GM21619 (cell line): ENCODE measurements at regions not wholly inside any gene's neighbourhood (a gene's known extent, or its start where the extent isn't known, plus 50 kb on each side); places are given as distances from the start of the nearest gene placed in this dataset.
"Not testable (repeated sequence)": the region's sequence is repeated elsewhere in the genome, so short reads cannot be mapped to it uniquely, and the experiment has no call there.

Source experiments
- ATAC-seq: cut with Tn5 transposase; IDR thresholded peaks from one replicate; pipeline ENCODE4 v1.9.1; 2021; ENCODE audit not compliant: unreplicated experiment

DNA sequence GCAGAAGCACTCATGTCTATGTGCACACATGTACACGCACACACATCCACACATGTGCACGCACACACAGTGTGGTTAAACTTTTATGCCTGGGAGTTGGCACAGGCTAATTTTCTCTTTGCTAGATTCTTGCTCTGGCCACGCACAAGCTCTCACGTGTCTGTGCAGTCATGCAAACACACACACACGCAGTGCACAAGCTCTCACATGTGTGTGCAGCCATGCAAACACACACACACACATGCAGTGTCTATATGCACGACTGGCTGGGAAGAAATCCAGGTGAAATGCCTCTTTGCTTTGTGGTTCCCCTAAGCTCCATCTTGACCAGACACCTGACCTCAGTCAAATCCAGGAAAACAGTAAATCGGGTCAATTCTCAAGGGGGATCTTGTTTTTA, 138.0 kb downstream of the SHOX start:
- ATAC-seq = no peak

DNA sequence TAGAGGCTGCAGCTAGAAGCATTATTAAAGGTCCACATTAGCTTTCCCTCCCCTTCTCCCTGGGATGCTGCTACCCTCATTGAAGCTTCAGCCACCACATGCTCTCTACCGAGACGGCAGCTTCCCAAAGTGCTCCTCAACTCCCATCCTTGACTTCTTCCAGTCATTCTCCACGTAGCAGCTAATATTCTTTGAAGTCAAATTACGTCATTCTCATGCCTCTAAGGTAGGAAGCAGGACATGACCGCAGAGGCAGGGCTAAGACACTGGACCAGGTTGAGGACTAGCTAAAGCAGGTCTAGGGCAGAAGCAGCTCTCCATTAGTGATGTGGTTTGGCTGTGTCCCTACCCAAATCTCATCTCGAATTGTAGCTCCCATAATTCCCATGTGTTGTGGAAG, 128.3 kb downstream of the SHOX start:
- ATAC-seq = no peak

DNA sequence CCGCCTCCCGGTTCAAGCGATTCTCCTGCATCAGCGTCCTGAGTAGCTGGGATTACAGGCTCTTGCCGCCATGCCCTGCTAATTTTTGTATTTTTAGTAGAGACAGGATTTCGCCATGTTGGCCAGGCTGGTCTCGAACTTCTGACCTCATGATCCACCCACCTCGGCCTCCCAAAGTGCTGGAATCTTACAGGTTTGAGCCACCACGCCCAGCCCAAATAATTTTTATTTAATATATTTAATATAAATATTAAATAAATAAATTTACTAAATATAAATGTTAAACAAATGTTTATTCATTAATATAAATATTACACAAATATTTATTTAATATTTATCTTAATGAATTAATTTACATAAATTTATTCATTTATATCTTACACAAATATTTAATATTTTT, 120.2 kb downstream of the SHOX start:
- ATAC-seq = no peak

DNA sequence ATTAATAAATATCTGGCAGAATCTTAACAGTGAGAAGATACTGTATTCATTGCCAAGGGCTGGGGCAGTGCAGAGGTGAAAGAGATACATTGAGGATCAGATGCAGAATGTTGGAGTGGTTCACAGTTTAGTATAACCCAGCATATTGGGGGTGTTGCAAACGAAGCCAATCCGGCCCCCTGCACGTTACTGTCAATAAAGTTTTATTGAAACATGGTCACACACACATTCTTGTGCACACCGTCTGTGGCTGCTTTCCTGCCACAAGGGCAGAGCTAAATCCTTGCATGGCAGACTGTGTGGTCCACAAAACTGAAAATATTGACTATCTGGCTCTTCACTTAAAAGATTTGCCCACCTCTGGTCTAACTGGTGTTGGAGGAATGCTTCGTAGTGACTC, 119.7 kb downstream of the SHOX start:
- no peak for ATAC-seq

DNA sequence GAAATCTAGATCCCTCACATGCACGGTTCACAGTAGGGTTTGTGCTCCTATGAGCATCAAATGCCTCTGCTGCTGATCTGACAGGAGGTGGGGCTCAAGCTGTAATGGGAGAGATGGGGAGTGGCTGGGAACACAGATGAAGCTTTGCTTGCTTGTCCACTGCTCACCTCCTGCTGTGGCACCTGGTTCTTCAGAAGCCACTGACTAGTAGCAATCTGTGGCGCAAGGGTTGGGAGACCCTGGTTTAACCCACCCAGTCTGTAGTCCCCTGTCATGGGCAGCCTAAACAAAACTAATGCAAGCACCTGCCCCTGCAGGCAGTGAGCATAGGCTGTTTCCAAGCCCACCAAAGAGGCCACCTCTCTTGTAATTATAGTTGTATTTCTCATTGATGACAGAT, 116.6 kb downstream of the SHOX start:
- no peak for ATAC-seq

DNA sequence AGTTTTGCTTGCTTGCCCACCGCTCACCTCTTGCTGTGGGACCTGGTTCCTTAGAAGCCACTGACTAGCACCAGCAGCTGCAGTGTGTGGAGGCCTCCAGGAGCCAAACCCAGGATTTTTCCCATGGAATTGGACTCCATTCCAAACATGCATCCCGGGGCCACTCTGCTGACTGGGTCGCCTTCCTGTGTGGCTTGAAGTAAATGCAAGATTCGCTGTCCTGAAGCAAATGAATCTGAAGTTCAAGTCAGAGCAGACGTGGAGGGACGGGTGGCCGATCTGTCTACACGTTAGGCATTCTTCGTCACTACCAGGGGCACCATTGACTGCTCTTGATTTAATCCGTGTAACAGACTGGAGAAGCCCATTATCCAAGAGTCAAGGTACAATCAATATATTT, 109.0 kb downstream of the SHOX start:
- ATAC-seq = no peak

DNA sequence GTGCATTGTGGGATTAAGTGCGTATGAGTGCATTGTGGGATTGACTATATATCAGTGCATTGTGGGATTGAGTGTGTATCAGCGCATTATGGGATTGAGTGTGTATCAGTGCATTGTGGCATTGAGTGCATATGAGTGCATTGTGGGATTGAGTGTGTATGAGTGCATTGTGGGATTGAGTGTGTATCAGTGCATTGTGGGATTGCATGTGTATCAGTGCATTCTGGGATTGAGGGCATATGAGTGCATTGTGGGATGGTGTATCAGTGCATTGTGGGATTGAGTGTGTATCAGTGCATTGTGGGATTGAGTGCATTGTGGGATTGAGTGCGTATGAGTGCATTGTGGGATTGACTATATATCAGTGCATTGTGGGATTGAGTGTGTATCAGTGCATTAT, 106.4 kb downstream of the SHOX start:
- ATAC-seq = not testable (repeated sequence)

DNA sequence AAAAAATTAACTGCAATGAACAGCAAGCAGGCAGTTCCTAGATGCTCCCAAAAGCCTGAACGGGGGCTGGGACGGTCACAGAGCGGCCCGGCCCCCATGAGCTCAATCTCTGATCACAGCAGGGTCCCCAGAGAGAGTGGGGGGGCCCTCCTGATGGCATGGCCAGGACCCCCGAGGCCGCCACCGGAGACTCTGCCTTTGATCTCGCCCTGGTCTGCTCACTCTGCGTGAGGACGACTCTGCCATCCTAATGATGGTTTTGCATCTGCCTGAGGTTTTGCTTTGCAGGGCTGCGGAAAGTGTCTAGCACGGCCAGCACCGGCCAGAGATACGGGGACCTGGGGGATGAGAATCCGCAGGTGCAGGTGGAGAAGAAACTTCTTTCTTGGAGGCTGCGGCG, 103.8 kb downstream of the SHOX start:
- ATAC-seq = no peak

DNA sequence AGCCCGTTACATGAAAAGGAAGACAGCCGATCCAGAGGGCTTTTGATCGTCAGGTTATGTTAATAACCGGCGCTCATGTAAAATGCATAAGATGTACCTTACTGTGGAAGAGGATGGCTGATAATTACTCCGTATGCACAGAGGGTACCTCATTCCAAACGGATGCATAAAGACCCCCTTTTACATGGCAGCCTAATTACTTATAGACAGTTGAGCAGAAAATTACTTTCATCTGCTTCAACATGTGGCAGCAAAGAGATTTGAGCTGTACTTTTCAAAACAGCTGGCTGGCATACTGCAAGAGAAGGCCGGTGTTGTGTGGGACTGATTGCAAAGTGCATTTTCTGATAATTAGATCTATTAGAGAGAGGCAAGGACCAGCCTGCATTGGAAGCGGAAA, 103.4 kb downstream of the SHOX start:
- ATAC-seq = no peak

DNA sequence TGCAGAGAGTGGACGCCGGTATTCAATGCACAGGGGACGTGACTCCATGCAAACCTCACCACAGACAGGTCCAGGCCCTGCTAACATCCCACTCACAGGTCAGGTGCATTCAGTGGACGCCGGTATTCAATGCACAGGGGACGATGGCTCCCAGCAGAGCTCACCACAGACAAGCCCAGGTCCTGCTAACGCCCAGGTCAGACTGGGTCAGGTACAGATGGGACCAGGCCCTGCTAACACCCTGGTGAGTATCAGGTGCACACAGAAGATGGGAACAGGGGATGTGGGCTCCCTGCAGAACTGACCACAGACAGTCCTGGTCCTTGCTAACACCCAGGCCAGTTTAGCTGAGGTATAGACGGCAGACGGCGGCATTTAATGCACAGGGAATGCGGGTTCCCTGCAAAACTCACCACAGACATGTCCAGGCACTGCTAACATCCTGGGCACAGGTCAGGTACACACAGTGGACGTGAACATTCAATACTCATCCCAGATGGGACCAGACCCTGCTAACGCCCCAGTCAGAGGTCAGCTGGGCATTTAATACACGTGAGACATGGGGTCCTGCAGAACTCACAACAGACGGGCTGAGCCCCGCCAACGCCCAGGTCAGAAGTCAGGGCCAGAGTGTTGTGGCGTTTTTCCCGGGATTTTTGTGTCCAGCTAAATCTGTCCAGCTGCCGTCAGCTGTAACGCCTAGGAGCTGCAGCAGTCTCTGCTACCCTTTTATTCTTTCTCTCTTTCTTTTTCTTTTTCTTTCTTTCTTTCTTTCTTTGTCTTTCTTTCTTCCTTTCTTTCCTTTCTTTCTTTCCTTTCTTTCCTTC, 99.2 kb downstream of the SHOX start:
- ATAC-seq = no peak

DNA sequence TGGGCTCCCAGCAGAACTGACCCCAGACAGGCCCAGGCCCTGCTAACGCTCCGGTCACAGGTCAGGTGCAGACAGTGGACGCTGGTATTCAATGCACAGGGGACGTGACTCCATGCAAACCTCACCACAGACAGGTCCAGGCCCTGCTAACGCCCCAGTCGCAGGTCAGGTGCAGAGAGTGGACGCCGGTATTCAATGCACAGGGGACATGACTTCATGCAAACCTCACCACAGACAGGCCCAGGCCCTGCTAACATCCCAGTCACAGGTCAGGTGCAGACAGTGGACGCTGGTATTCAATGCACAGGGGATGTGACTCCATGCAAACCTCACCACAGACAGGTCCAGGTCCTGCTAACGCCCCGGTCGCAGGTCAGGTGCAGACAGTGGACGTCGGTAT, 98.5 kb downstream of the SHOX start:
- not testable (repeated sequence) for ATAC-seq

DNA sequence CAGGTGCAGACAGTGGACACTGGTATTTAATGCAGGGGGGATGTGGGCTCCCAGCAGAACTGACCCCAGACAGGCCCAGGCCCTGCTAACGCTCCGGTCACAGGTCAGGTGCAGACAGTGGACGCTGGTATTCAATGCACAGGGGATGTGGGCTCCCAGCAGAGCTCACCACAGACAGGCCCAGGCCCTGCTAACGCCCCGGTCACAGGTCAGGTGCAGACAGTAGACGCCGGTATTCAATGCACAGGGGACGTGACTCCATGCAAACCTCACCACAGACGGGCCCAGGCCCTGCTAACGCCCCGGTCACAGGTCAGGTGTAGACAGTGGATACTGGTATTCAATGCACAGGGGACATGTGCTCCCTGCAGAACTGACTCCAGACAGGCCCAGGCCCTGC, 98.0 kb downstream of the SHOX start:
- ATAC-seq = not testable (repeated sequence)

DNA sequence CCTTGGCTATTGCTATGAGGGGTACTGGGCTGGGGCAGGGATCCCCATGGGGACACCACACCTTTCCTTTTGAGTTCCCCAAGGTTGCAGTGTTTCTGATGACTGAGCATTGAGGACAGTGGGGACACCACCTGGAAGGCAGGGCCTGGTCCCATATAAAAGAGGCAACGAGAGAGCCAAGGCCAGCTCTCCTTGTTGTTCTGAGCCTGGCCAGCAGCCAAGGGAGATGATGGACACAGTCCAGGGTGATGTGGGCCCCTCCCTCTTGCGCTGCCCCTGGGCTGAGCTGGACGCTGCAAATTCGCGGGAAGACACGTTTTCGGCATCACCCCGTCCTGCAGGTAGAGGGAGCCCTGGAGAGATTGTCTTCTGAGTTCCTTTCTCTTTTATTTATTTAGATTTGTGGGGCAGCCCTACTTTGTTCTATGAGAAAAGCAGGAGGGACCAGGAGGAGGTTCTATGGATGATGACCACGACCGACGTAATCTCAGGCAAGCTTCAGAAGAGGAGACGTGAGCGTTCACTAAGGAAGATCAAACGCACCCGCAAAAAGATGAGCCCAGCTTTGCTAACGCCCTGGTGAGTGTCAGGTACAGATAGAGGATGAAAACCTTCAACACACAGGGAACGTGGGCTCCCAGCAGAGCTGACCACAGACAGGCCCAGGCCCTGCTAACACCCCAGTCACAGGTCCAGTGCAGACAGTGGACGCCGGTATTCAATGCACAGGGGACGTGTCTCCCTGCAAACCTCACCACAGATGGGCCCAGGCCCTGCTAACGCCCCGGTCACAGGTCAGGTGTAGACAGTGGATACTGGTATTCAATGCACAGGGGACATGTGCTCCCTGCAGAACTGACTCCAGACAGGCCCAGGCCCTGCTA, 97.4 kb downstream of the SHOX start:
- no peak for ATAC-seq

DNA sequence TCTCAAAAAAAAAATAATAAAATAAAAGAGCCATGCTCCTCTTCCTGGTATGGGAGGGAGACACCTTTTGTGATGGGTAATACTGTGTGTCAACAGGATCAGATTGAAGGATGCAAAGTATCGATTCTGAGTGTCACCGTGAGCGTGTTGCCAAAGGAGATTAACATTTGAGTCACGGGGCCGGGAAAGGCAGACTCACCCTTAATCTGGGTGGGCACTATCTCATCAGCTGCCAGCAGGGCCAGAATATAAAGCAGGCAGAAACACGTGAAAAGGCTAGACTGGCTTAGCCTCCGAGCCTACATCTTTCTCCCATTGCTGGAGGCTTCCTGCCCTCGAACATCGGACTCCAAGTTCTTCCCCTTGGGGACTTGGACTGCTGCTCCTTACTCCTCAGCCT, 95.4 kb downstream of the SHOX start:
- ATAC-seq = no peak

DNA sequence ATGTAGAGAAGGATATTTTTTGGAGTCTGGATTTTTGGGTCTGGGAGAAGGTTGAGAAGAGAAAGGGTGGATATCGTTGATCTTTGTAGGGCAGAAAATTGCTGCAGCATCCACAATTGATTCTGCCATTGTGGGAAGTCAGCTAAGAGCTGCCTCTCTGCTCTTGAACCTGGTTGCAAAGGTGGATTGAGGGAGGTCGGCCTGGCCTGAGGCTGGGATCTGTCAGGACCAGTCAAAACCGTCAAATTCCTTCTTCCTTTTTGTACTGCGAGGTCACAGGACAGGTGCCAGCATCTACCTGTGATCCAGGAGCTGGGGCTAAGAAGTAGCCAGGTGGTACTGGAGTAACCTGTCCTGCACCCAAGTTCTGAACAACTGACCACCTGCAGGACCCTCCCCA, 93.7 kb downstream of the SHOX start:
- no peak for ATAC-seq

DNA sequence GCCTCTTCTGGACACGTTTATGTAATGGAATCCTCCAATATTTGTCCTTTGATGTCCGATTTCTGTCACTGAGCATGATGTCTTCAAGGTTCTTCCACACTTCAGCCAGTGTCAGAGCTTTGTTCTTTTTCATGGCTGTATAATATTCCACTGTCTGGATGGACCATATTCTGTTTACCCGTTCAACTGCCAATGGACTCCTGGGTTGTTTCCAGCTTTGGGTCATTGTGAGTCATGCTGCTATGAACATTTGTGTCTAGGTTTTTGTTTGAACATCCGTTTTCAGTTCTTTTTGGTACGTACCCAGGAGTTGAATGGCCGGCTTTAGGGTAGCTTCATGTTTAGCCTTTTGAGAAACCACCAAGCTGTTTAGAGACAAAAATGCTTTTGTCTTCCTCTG, 93.2 kb downstream of the SHOX start:
- ATAC-seq = no peak

DNA sequence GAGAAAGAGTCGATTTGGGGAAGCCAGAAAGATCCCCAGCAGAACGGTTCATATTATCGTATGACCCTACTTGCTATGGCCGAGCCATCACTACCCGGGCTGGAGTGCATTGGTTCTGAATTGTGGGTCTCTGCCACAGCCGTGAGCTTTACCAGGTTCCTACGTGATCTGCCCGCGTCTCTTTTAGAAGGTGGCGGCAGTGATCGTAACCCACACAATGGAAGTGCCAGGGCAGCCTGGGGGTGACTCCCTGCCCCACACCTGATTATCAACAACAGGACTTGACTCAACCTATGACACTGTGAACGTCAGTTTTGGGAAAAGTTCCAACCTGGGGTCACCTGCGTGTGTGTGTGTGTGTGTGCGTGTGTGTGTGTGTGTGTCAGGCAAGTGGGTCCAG, 90.8 kb downstream of the SHOX start:
- no peak for ATAC-seq

DNA sequence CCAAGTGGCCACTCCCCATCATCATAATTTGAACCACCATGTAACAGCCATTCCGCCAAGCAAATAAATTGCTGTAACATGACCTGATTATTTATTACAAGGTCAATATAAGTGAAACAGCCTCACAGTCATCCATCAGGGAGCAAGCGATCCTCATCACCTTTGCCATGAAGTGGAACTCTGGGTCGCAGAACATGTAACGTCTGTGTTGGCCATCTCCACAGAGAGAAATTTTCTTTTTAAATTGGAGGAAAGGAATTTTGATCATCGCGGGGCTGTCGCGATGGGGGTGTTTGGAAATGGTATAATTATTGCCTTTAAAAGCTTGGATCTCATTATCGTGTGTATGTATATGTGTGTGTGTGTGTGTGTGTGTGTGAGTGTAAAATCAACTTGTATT, 90.2 kb downstream of the SHOX start:
- ATAC-seq = no peak

DNA sequence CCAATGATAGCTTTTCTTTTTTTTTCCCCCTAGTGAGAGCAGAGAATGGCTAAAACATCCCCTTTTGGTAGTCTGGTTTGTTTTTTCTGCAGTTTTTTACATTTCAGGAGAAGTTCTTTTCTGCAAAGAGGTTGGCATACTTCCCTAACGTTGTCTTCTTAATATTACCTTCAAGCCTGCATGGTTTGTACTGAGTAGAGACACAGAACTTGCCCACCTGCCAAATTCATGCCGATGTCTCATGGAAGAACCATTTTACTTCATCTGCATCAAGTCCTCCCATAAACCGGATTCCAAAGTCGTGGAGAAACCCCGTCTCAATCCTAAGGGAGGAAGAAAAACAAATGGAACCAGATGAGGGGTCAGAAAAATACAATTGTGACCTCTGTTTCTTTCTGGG, 89.7 kb downstream of the SHOX start:
- no peak for ATAC-seq

DNA sequence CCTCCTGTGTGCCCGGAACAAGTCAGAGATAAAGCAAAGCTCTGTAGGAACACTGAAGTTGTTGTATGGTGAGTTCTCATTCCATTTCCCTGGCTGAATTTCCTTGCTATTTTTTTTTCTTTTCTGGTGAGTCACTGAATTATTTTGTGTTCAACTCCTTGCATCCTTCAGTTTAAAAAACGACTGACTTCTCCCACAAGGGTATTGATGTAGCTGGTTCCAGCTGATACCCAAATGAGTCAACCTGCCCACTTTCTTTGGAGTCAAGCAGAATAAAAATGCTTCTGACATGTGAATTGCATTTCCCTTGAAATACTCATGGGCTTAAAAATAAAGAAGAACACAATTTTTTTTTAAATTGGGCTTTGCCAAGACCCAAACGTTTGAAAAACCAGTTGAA, 85.5 kb downstream of the SHOX start:
- no peak for ATAC-seq

DNA sequence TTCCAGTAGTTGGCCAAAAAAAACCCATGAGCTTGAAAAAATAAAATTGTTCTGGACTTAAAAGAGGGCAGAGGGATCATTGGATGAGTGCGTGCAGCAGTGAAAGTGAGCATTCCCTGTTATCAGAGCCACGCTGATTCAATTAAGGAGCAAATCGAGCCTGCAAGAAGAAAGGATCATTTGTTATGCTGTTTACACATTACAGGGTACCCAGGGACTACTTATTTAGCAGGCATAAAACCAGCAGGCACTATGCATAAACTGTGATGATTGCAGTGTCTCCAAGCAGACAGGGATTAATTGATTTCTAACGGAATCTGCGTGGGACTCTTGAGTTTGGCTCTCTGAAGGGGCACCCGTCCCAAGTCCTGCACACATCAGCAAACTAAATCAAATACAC, 83.5 kb downstream of the SHOX start:
- no peak for ATAC-seq
